ENCODE measurements at regions not wholly inside any gene's neighbourhood (a gene's known extent, or its start where the extent isn't known, plus 50 kb on each side); places are given as distances from the start of the nearest gene placed in this dataset.

- TF ChIP-seq CTCF (IDR thresholded peaks at IDR 0.05; ENCODE audit: extremely low read depth, insufficient read depth, missing control alignments) = no peak
- no peak for DNase-seq (ENCODE audit: low spot score)
- in situ Hi-C loops (cut with MboI; ENCODE audit: low pct_unique_long_range_greater_than_20kb, low sequenced_read_pairs, unreplicated experiment) = no loop called here
Measured at GRCh38 chr5:56520986-56521730, 288.0 kb upstream of the ANKRD55 start.

GRCh38 chr5:56518820-56519219 is 285.7 kb upstream of the ANKRD55 start:
- in situ Hi-C loops (cut with MboI; ENCODE audit: low pct_unique_long_range_greater_than_20kb, low sequenced_read_pairs, unreplicated experiment) = no loop called here
- DNase-seq (ENCODE audit: low spot score) = no peak
- no peak for TF ChIP-seq CTCF (IDR thresholded peaks at IDR 0.05; ENCODE audit: extremely low read depth, insufficient read depth, missing control alignments)

DNA sequence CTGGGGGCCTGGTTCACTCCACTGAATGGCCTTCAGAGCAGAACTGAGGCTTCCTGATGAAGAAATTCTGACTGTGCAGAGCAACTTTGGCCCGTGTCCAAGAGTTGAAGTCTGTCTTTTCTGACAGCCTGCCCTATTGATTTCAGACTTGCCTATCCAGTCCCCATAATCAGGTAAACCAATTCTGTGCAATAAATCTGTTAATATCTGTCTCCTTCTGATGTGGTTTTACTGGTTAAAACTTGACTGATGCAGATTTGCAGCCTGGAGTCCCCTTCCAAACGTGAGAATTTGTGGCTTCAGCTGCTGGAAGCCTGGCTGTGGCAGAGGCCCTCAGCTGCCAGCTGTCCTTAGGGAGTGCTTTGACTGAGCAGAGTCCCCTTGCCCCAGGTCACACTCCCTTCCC is 283.9 kb upstream of the ANKRD55 start:
- TF ChIP-seq CTCF (IDR thresholded peaks at IDR 0.05; ENCODE audit: extremely low read depth, insufficient read depth, missing control alignments) = no peak
- in situ Hi-C loops (cut with MboI; ENCODE audit: low pct_unique_long_range_greater_than_20kb, low sequenced_read_pairs, unreplicated experiment) = no loop called here
- DNase-seq (ENCODE audit: low spot score) = no peak

DNA sequence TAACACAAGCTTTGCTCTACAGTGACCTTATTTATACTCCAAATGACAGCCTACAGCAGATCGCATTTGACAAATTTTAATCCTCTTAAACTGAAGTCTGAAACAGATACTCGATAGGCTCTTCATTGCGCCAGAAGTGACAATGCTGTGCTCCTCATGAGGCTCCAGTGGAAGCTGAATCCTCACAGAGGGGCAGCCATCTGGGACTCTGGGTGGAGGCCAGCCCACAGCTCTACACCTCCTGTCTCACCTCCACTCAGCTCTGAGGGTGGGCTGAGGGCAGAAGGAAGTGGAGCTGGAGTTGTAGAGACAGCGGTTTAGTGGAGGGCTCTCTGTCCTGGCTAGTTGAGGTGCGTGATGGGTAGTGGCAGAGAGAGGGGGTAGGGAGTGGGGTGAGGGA is 283.3 kb upstream of the ANKRD55 start:
- TF ChIP-seq CTCF (IDR thresholded peaks at IDR 0.05; ENCODE audit: extremely low read depth, insufficient read depth, missing control alignments) = no peak
- DNase-seq (ENCODE audit: low spot score) = no peak
- in situ Hi-C loops (cut with MboI; ENCODE audit: low pct_unique_long_range_greater_than_20kb, low sequenced_read_pairs, unreplicated experiment) = no loop called here

DNA sequence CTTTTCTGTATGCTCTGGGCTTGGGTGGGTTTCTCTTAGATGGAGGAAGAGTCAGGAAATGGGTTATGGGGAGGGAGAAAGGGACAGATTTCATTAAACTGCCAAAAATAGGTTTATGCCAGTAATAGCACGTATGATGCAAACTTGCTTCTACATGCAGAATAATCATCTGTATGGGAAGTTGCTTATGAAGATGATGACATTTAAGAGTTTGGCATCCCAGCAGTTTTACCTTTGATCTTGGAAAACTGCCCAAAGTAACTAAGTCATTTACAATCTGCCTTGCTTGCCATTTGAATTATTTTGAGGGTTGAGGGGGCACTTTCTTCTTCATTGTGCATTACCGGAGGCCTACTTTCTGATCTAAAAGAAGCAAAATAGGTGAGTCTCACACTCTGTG is 282.9 kb upstream of the ANKRD55 start:
- no peak for DNase-seq (ENCODE audit: low spot score)
- in situ Hi-C loops (cut with MboI; ENCODE audit: low pct_unique_long_range_greater_than_20kb, low sequenced_read_pairs, unreplicated experiment) = no loop called here
- TF ChIP-seq CTCF (IDR thresholded peaks at IDR 0.05; ENCODE audit: extremely low read depth, insufficient read depth, missing control alignments) = no peak

DNA sequence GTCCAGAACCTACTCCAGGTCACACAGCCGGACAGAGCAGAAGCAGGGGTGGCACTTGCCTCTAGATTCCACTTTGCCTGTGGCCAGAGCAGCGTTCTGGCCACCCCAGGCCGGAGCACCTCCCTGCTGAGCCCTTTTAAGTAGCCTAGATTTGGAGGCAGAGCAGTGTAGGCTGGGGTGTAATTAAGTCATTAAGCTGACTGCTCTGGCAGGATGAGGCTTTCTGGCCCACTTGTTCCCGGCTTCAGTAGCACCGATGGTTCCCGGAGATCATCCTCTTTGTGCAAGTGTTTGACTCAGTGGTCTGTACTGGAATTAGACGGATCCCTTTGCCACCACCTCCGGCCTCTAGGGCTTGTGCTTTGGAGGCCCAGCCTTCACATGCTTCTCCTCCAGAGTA is 281.9 kb upstream of the ANKRD55 start:
- no peak for DNase-seq (ENCODE audit: low spot score)
- TF ChIP-seq CTCF (IDR thresholded peaks at IDR 0.05; ENCODE audit: extremely low read depth, insufficient read depth, missing control alignments) = no peak
- in situ Hi-C loops (cut with MboI; ENCODE audit: low pct_unique_long_range_greater_than_20kb, low sequenced_read_pairs, unreplicated experiment) = no loop called here

Data from GM13977 (cell line).